NT2/D1 (cell line): ENCODE measurements at regions not wholly inside any gene's neighbourhood (a gene's known extent, or its start where the extent isn't known, plus 50 kb on each side); places are given as distances from the start of the nearest gene placed in this dataset.

Experiments
- SUZ12 ChIP-seq: IDR thresholded peaks from 2 replicates; pipeline ENCODE4 v1.6.1; 2011; ENCODE audit not compliant: insufficient read length, insufficient read depth; ENCODE audit errors: extremely low read depth
- YY1 ChIP-seq: IDR thresholded peaks from 2 replicates; pipeline ENCODE4 v1.6.1; 2011; ENCODE audit not compliant: insufficient read length, insufficient read depth

GRCh38 chr5:3449481-3449880 is 146.2 kb upstream of the IRX1 start:
- TF ChIP-seq YY1 (no peak), SUZ12 (no peak)
